Pancreas (tissue), 10 donors: ENCODE measurements at regions not wholly inside any gene's neighbourhood (a gene's known extent, or its start where the extent isn't known, plus 50 kb on each side); places are given as distances from the start of the nearest gene placed in this dataset.
A peak's percentile ranks its signal among the peaks of the same experiment; 100 is the strongest.

Source experiments
- ATAC-seq, 4 donors: fragments of 200-7000 bp; cut with Tn5 transposase; one replicate each; pipeline versions ENCODE4 v1.8.0 to v1.9.1; 2020; ENCODE audit warnings: mild to moderate bottlenecking in 4 of 4, moderate library complexity in 4 of 4
- DNase-seq, 6 donors: peaks; one replicate each; pipeline ENCODE4 v3.0.0-alpha.2; 2020
- FAIRE-seq: peaks from 2 replicates; lab custom pipeline; 2012; peaks lifted over from hg19 to GRCh38; lab: Jason Lieb, UNC
- H3K27ac ChIP-seq, 4 donors: fragments of 200-600 bp; sonication (generic); 1 replicate in 3 of 4; 2 replicates in 1 of 4; pipeline versions ENCODE4 v1.5.0 to v1.8.0; 2020
- H3K27me3 ChIP-seq, 4 donors: fragments of 200-600 bp; one replicate each; pipeline ENCODE4 v1.8.0; 2021
- H3K36me3 ChIP-seq, 3 donors: fragments of 200-600 bp; sonication (generic) in 1 of 3; one replicate each; pipeline versions ENCODE4 v1.5.0 to v1.8.0; 2020 to 2021
- H3K4me1 ChIP-seq, 3 donors: fragments of 200-600 bp; one replicate each; pipeline ENCODE4 v1.8.0; 2021
- H3K4me3 ChIP-seq, 4 donors: fragments of 200-600 bp; sonication (generic) in 2 of 4; one replicate each; pipeline versions ENCODE4 v1.5.0 to v1.8.0; 2020 to 2021
- H3K9me3 ChIP-seq, 4 donors: fragments of 200-600 bp; one replicate each; pipeline ENCODE4 v1.8.0; 2021
- CTCF ChIP-seq, 4 donors: fragments of 200-600 bp; sonication (generic) in 3 of 4; IDR thresholded peaks; one replicate each; pipeline versions ENCODE4 v1.5.0 to v1.8.0; 2021; ENCODE audit warnings: antibody characterized with exemption in 4 of 4
- WGBS, 2 donors: extraction: QIAGEN DNeasy Blood & Tissue Kit; methylation state at CpG; one replicate each; pipeline ENCODE4 v1.1.7; 2013; 5-methylcytosine and 5-hydroxymethylcytosine counted together
- intact Hi-C, 3 donors: fragments of 100-400 bp; cut with DNase I; formaldehyde crosslinking; loops; one replicate each; pipeline versions ENCODE4 v1.11.1 to v1.14.2; 2022
- donor health status: healthy with polysubstance abuse.
- donor health status: DM: no; HTN: no; CAD: no; lungs with moderate emphysema.
- donor health status: DM: no; HTN: no; CAD: no.
- donor health status: control.
- donor health status: control.
- donor health status: Bipolar disorder and iron deficiency.
- donor health status: DM: yes; HTN: yes; CAD: no.
- donor health status: DM: no; HTN: no; CAD: no.
- donor health status: DM: no; HTN: no; CAD: no.
- donor health status: DM: yes; HTN: yes; CAD: no.

GRCh38 chr18:45359275-45360009 is 255.8 kb upstream of the SLC14A2 start:
- no peak for TF ChIP-seq CTCF (IDR thresholded peaks at IDR 0.05)
- intact Hi-C loops: no loop called here
- ATAC-seq: peak; percentile 90 to 96 (median 94)
- Histone ChIP-seq H3K27ac (peak overlapping the region; percentile 18 to 70 (median 56)), H3K4me1 (peaks cover 24 to 43% (median 42%) of the 10 kb centered on the region in 3 donors), H3K4me3 (no peak overlapping the region), H3K9me3 (no peaks in the 10 kb centered on the region), H3K27me3 (no peaks in the 10 kb centered on the region), H3K36me3 (no peaks in the 10 kb centered on the region)
- WGBS, 2 donors: 11 to 16% methylated on average over 7 of the region's 7 CpGs
- peak; percentile 61 to 87 (median 78) for DNase-seq
- no peak for FAIRE-seq

- Histone ChIP-seq H3K36me3 (no peaks in the 10 kb centered on the region), H3K4me3 (no peak overlapping the region), H3K9me3 (no peaks in the 10 kb centered on the region), H3K27ac (no peak overlapping the region), H3K4me1 (peaks cover 24 to 38% (median 37%) of the 10 kb centered on the region in 3 donors), H3K27me3 (no peaks in the 10 kb centered on the region)
- DNase-seq (no peak), ATAC-seq (no peak), FAIRE-seq (no peak)
- intact Hi-C loops: no loop called here
- TF ChIP-seq CTCF (IDR thresholded peaks at IDR 0.05): no peak
- WGBS, 2 donors: 93 to 94% methylated on average over 4 of the region's 4 CpGs
Observed at GRCh38 chr18:45361125-45361851, 254.0 kb upstream of the SLC14A2 start.

GRCh38 chr18:45363196-45363595 is 252.1 kb upstream of the SLC14A2 start:
- intact Hi-C loops: no loop called here
- ATAC-seq (no peak), DNase-seq (no peak), FAIRE-seq (no peak)
- Histone ChIP-seq H3K36me3 (no peaks in the 10 kb centered on the region), H3K27me3 (no peaks in the 10 kb centered on the region), H3K27ac (no peak overlapping the region), H3K9me3 (no peaks in the 10 kb centered on the region), H3K4me1 (peaks cover 8 to 19% (median 19%) of the 10 kb centered on the region in 3 donors), H3K4me3 (no peak overlapping the region)
- no peak for TF ChIP-seq CTCF (IDR thresholded peaks at IDR 0.05)
- 90 to 93% methylated on average over 4 of the region's 4 CpGs for WGBS, 2 donors

- Histone ChIP-seq H3K36me3 (no peaks in the 10 kb centered on the region), H3K27ac (no peak overlapping the region), H3K27me3 (no peaks in the 10 kb centered on the region), H3K4me3 (no peak overlapping the region), H3K4me1 (no peaks in the 10 kb centered on the region), H3K9me3 (no peaks in the 10 kb centered on the region)
- intact Hi-C loops: no loop called here
- FAIRE-seq: no peak
- no peak for TF ChIP-seq CTCF (IDR thresholded peaks at IDR 0.05)
- no peak for ATAC-seq
- DNase-seq: no peak
- 58 to 82% methylated on average over 3 of the region's 3 CpGs for WGBS, 2 donors
Observed at GRCh38 chr18:45365835-45366234, 249.4 kb upstream of the SLC14A2 start.
